MM.1S (cell line): ENCODE measurements at regions not wholly inside any gene's neighbourhood (a gene's known extent, or its start where the extent isn't known, plus 50 kb on each side); places are given as distances from the start of the nearest gene placed in this dataset.

Source experiments
- DNase-seq: peaks from one replicate; pipeline ENCODE4 v3.0.0-alpha.2; 2015
- H2AFZ ChIP-seq: fragments of 300-600 bp; sonication (generic); 2 replicates; pipeline ENCODE4 v1.6.0; 2016; ENCODE audit warnings: antibody characterized with exemption, low read length
- H3F3A ChIP-seq: fragments of 300-600 bp; sonication (generic); 2 replicates; pipeline ENCODE4 v1.6.1; 2016; ENCODE audit warnings: mild to moderate bottlenecking, antibody characterized with exemption, low read length, moderate library complexity, mixed read lengths; ENCODE audit not compliant: insufficient read depth
- H3K27ac ChIP-seq: fragments of 300-600 bp; sonication (generic); 2 replicates; pipeline ENCODE4 v1.5.1; 2016; ENCODE audit warnings: mild to moderate bottlenecking, low read length
- H3K27me3 ChIP-seq: fragments of 300-600 bp; sonication (generic); replicated peaks from 2 replicates; pipeline ENCODE4 v1.6.0; 2016; ENCODE audit warnings: low read length; ENCODE audit not compliant: insufficient read depth
- H3K36me3 ChIP-seq: fragments of 300-600 bp; sonication (generic); replicated peaks from 2 replicates; pipeline ENCODE4 v1.6.1; 2016; ENCODE audit warnings: mild to moderate bottlenecking, low read length, mixed read lengths; ENCODE audit not compliant: insufficient read depth
- H3K4me1 ChIP-seq: fragments of 300-600 bp; sonication (generic); 2 replicates; pipeline ENCODE4 v1.6.1; 2016; ENCODE audit warnings: low read length, mixed read lengths
- H3K4me2 ChIP-seq: fragments of 300-600 bp; sonication (generic); 2 replicates; pipeline ENCODE4 v1.6.0; 2016; ENCODE audit warnings: low read depth, low read length
- H3K4me3 ChIP-seq: fragments of 300-600 bp; sonication (generic); 2 replicates; pipeline ENCODE4 v1.5.1; 2016; ENCODE audit warnings: low read length, mixed read lengths
- H3K79me2 ChIP-seq: fragments of 300-600 bp; sonication (generic); 2 replicates; pipeline ENCODE4 v1.6.1; 2016; ENCODE audit warnings: mixed run types, low read length, mixed read lengths
- H3K9ac ChIP-seq: fragments of 300-600 bp; sonication (generic); 2 replicates; pipeline ENCODE4 v1.6.1; 2016; ENCODE audit warnings: low read length, mixed read lengths
- H3K9me2 ChIP-seq: fragments of 300-600 bp; sonication (generic); replicated peaks from 2 replicates; pipeline ENCODE4 v1.6.1; 2016; ENCODE audit warnings: mild to moderate bottlenecking, low read length, mixed read lengths; ENCODE audit not compliant: insufficient read depth
- H3K9me3 ChIP-seq: fragments of 300-600 bp; sonication (generic); replicated peaks from 2 replicates; pipeline ENCODE4 v1.6.1; 2016; ENCODE audit warnings: mild to moderate bottlenecking, low read length, mixed read lengths; ENCODE audit not compliant: insufficient read depth
- H4K20me1 ChIP-seq: fragments of 300-600 bp; sonication (generic); 2 replicates; pipeline ENCODE4 v1.6.1; 2016; ENCODE audit warnings: mild to moderate bottlenecking, low read length, moderate library complexity, mixed read lengths; ENCODE audit not compliant: insufficient read depth
- CTCF ChIP-seq: fragments of 300-600 bp; sonication (generic); IDR thresholded peaks from 2 replicates; pipeline ENCODE4 v1.5.1; 2016; ENCODE audit warnings: antibody characterized with exemption, low read length, mixed read lengths
- EZH2 ChIP-seq: fragments of 300-600 bp; sonication (generic); optimal IDR thresholded peaks from 2 replicates; pipeline ENCODE3; 2017; ENCODE audit warnings: low read depth, mild to moderate bottlenecking, antibody characterized with exemption, low read length, mixed read lengths
- EZH2phosphoT487 ChIP-seq: fragments of 300-600 bp; sonication (generic); IDR thresholded peaks from 2 replicates; pipeline ENCODE4 v1.6.1; 2018; ENCODE audit warnings: antibody characterized with exemption, low read length

GRCh38 chr18:37754141-37754540, 188.5 kb upstream of the CELF4 start:
- no peak overlapping the region for H3K27ac ChIP-seq
- H3K79me2 ChIP-seq: no peaks in the 10 kb centered on the region
- H3K9ac ChIP-seq: no peak overlapping the region
- H3K4me3 ChIP-seq: no peak overlapping the region
- no peaks in the 10 kb centered on the region for H3K27me3 ChIP-seq
- no peaks in the 10 kb centered on the region for H3K36me3 ChIP-seq
- DNase-seq: no peak
- H2AFZ ChIP-seq: no peak overlapping the region
- no peaks in the 10 kb centered on the region for H3F3A ChIP-seq
- H3K9me3 ChIP-seq: no peaks in the 10 kb centered on the region
- no peaks in the 10 kb centered on the region for H4K20me1 ChIP-seq
- TF ChIP-seq EZH2 (no peak), EZH2phosphoT487 (no peak), CTCF (no peak)
- no peak overlapping the region for H3K4me2 ChIP-seq
- no peaks in the 10 kb centered on the region for H3K9me2 ChIP-seq
- H3K4me1 ChIP-seq: no peaks in the 10 kb centered on the region

- H3F3A ChIP-seq: no peaks in the 10 kb centered on the region
- no peak overlapping the region for H3K4me2 ChIP-seq
- DNase-seq: no peak
Measured at GRCh38 chr18:37742436-37742835, 176.8 kb upstream of the CELF4 start.

GRCh38 chr18:37741032-37741623, 175.5 kb upstream of the CELF4 start:
- H3K36me3 ChIP-seq: no peaks in the 10 kb centered on the region
- TF ChIP-seq EZH2 (no peak), CTCF (no peak), EZH2phosphoT487 (no peak)

More at GRCh38 chr18:37742436-37742835, 176.8 kb upstream of the CELF4 start:
- Histone ChIP-seq H3K9me3 (no peaks in the 10 kb centered on the region), H3K4me1 (no peaks in the 10 kb centered on the region), H4K20me1 (no peaks in the 10 kb centered on the region), H3K9me2 (no peaks in the 10 kb centered on the region), H3K9ac (no peak overlapping the region), H3K4me3 (no peak overlapping the region), H3K36me3 (no peaks in the 10 kb centered on the region), H3K27me3 (no peaks in the 10 kb centered on the region), H3K27ac (no peak overlapping the region), H2AFZ (no peak overlapping the region), H3K79me2 (no peaks in the 10 kb centered on the region)
- no peak for TF ChIP-seq EZH2
- no peak for TF ChIP-seq EZH2phosphoT487
- no peak for TF ChIP-seq CTCF

More at GRCh38 chr18:37741032-37741623, 175.5 kb upstream of the CELF4 start:
- no peak overlapping the region for H2AFZ ChIP-seq
- H3F3A ChIP-seq: no peaks in the 10 kb centered on the region
- H3K79me2 ChIP-seq: no peaks in the 10 kb centered on the region
- H3K9me3 ChIP-seq: no peaks in the 10 kb centered on the region
- H4K20me1 ChIP-seq: no peaks in the 10 kb centered on the region
- H3K4me1 ChIP-seq: no peaks in the 10 kb centered on the region
- no peak overlapping the region for H3K4me2 ChIP-seq
- no peaks in the 10 kb centered on the region for H3K27me3 ChIP-seq
- H3K27ac ChIP-seq: no peak overlapping the region
- DNase-seq: peak; percentile 24
- no peak overlapping the region for H3K9ac ChIP-seq
- H3K9me2 ChIP-seq: no peaks in the 10 kb centered on the region
- H3K4me3 ChIP-seq: 0 out of 2 replicates have a peak overlapping the region, but pooled peaks have one; percentile 2
